Uterus (tissue), 3 donors: ENCODE measurements at regions not wholly inside any gene's neighbourhood (a gene's known extent, or its start where the extent isn't known, plus 50 kb on each side); places are given as distances from the start of the nearest gene placed in this dataset.
"Not testable (repeated sequence)": the region's sequence is repeated elsewhere in the genome, so short reads cannot be mapped to it uniquely, and the experiment has no call there.

Source experiments
- DNase-seq, 2 donors: peaks; one replicate each; pipeline ENCODE4 v3.0.0-alpha.2; 2019 to 2020
- H3K27ac ChIP-seq, 2 donors: fragments of 200-600 bp; sonication (generic); 1 replicate in 1 of 2; 2 replicates in 1 of 2; pipeline ENCODE4 v1.5.1; 2016 to 2018
- H3K27me3 ChIP-seq, 2 donors: fragments of 200-600 bp; sonication (generic); one replicate each; pipeline ENCODE4 v1.5.1; 2018 to 2019; ENCODE audit warnings: control low read depth in 1 of 2
- H3K36me3 ChIP-seq, 2 donors: fragments of 200-600 bp; sonication (generic); one replicate each; pipeline ENCODE4 v1.5.1; 2019; ENCODE audit warnings: control low read depth in 1 of 2
- H3K4me1 ChIP-seq, 2 donors: fragments of 200-600 bp; sonication (generic); one replicate each; pipeline ENCODE4 v1.5.1; 2018 to 2019; ENCODE audit warnings: control low read depth in 1 of 2
- H3K4me3 ChIP-seq, 2 donors: fragments of 200-600 bp; sonication (generic); 1 replicate in 1 of 2; 2 replicates in 1 of 2; pipeline ENCODE4 v1.5.1; 2018 to 2019; ENCODE audit warnings: mild to moderate bottlenecking in 1 of 2
- H3K9me3 ChIP-seq, 2 donors: fragments of 200-600 bp; sonication (generic); one replicate each; pipeline ENCODE4 v1.5.1; 2019; ENCODE audit warnings: control low read depth in 1 of 2
- CTCF ChIP-seq, 4 experiments: fragments of 200-600 bp in 2 of 4; fragments of 450-650 bp in 2 of 4; sonication (generic) in 2 of 4; IDR thresholded peaks; one replicate each; pipeline ENCODE4 v1.5.1; 2016 to 2019; ENCODE audit warnings: antibody characterized with exemption in 4 of 4, mild to moderate bottlenecking in 2 of 4, moderate library complexity in 1 of 4
- POLR2A ChIP-seq, 2 donors: fragments of 450-650 bp; IDR thresholded peaks; one replicate each; pipeline ENCODE4 v1.6.1; 2016; ENCODE audit warnings: antibody characterized with exemption in 2 of 2, mild to moderate bottlenecking in 1 of 2, moderate library complexity in 1 of 2
- intact Hi-C: fragments of 100-400 bp; cut with DNase I; formaldehyde crosslinking; loops from one replicate; pipeline ENCODE4 v1.15.1; 2023; ENCODE audit warnings: low total_unique reads
- donor health status: DM: yes; HTN: yes; CAD: no.

DNA sequence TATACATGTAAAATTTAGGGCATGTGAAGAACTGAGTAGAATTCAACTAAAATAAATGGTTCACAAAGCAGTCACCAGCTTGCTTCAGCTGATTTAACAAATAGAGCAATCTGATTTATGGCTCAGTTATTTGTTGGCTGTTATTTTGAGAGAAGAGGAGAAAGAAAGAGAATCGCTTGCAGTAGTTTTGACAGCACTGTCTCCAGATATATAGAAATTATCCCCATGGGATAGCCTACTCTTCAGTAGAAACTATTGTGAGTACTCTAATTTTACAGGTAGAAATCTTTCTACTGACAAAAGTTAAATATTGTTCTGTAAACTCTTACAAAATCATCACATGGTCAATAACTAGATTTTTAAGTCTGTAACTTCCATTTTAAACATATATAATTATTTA is 1098.2 kb downstream of the MRPL39 start:
- DNase-seq: no peak
- intact Hi-C loops: no loop called here
- no peak overlapping the region for H3K27ac ChIP-seq
- no peaks in the 10 kb centered on the region for H3K9me3 ChIP-seq
- TF ChIP-seq CTCF (IDR thresholded peaks at IDR 0.05) (no peak), POLR2A (IDR thresholded peaks at IDR 0.05) (no peak)
- H3K4me3 ChIP-seq: no peak overlapping the region
- no peaks in the 10 kb centered on the region for H3K36me3 ChIP-seq
- H3K4me1 ChIP-seq: no peaks in the 10 kb centered on the region
- H3K27me3 ChIP-seq: no peaks in the 10 kb centered on the region

DNA sequence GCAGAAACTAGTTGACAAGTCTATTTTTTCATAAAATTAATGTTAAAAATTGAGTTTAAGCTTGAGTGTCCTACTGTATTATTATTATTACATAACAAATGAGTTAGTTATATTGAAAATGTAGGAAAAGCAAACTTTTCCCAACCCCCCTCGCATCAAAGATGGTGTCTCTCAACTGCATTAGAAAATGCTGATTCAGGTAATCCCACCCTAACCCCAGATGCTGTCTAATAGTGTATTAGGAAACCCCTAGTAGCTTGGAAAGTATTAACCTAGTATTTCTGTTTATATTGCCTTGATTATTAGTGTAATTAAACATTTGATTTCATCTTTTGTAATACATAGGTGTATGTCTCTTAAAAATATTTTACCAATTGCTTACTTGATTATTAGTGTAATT is 1120.3 kb downstream of the MRPL39 start:
- intact Hi-C loops: no loop called here
- TF ChIP-seq CTCF (IDR thresholded peaks at IDR 0.05) (no peak), POLR2A (IDR thresholded peaks at IDR 0.05) (no peak)
- DNase-seq: no peak
- Histone ChIP-seq H3K4me3 (no peak overlapping the region), H3K27ac (no peak overlapping the region), H3K36me3 (no peaks in the 10 kb centered on the region), H3K27me3 (no peaks in the 10 kb centered on the region), H3K9me3 (no peaks in the 10 kb centered on the region), H3K4me1 (no peaks in the 10 kb centered on the region)

DNA sequence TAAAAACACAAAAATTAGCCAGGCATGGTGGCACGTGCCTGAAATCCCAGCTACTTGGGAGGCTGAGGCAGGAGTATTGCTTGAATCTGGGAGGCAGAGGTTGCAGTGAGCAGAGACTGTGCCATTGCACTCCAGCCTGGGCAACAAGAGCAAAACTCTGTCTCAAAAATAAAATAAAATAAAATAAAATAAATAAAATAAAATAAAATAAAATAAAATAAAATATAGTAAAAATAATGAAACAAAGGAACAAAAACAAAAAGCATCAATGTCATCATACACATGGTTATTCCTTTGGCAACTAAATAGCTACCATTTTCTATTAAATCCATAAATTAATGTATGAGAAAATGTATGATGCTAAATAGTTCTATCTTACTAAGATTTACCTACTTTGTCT is 1123.9 kb downstream of the MRPL39 start:
- DNase-seq, H3K4me3 ChIP-seq, intact Hi-C loops, H3K36me3 ChIP-seq, H3K9me3 ChIP-seq, H3K27ac ChIP-seq, H3K27me3 ChIP-seq, H3K4me1 ChIP-seq: not testable (repeated sequence)

DNA sequence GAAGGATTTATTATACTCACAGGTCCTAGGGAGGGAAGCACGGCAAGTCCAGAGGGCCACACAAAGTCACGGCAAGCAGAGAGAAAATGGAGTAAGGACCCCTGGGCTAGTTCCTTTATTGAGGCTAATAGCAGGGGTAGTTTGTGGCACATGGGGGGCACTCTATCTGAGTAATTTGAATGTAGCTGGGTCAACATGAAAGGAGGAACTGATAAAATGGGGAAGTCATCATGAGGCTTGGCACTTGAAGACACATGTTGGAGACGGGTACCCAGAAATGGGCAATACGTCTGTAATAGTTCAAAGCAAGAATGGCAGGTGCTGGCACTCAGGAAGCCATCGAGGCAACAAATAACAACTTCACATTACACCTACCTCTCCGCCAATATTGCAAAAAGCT is 1136.4 kb downstream of the MRPL39 start:
- Histone ChIP-seq H3K4me1 (no peaks in the 10 kb centered on the region), H3K36me3 (no peaks in the 10 kb centered on the region), H3K9me3 (peaks cover 0 to 6% of the 10 kb centered on the region in 2 donors), H3K27ac (no peak overlapping the region), H3K4me3 (no peak overlapping the region), H3K27me3 (no peaks in the 10 kb centered on the region)
- intact Hi-C loops: no loop called here
- no peak for DNase-seq
- no peak for TF ChIP-seq POLR2A (IDR thresholded peaks at IDR 0.05)
- no peak for TF ChIP-seq CTCF (IDR thresholded peaks at IDR 0.05)

DNA sequence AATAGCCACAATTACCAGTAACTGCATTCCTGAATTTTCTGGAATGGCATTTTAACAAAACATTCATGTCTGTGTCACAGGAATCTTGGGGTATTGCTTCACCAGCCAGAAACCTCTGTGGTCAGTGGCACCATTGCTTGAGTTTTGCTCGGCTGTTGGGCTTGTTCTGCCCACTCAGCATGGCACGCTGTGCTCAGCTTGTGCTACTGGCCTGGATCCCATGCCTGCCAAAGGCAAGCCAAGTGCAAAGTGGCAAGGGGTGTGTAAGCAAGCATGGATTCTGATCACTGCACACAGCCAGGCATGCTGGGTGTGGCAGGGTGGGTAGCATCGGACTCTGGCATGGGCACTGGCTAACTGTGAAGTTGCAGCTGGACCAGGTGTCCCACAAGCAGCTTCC is 1150.9 kb downstream of the MRPL39 start:
- no peak overlapping the region for H3K4me3 ChIP-seq
- no peak overlapping the region for H3K27ac ChIP-seq
- intact Hi-C loops: no loop called here
- no peaks in the 10 kb centered on the region for H3K27me3 ChIP-seq
- no peaks in the 10 kb centered on the region for H3K36me3 ChIP-seq
- TF ChIP-seq POLR2A (IDR thresholded peaks at IDR 0.05) (no peak), CTCF (IDR thresholded peaks at IDR 0.05) (no peak)
- DNase-seq: no peak
- no peaks in the 10 kb centered on the region for H3K4me1 ChIP-seq
- H3K9me3 ChIP-seq: no peaks in the 10 kb centered on the region

GRCh38 chr21:24450119-24450518 is 1157.2 kb downstream of the MRPL39 start:
- Histone ChIP-seq H3K27me3 (no peaks in the 10 kb centered on the region), H3K9me3 (no peaks in the 10 kb centered on the region), H3K27ac (no peak overlapping the region), H3K4me1 (no peaks in the 10 kb centered on the region), H3K36me3 (no peaks in the 10 kb centered on the region), H3K4me3 (no peak overlapping the region)
- intact Hi-C loops: no loop called here
- TF ChIP-seq CTCF (IDR thresholded peaks at IDR 0.05) (no peak), POLR2A (IDR thresholded peaks at IDR 0.05) (no peak)
- no peak for DNase-seq
